ENCODE measurements at regions not wholly inside any gene's neighbourhood (a gene's known extent, or its start where the extent isn't known, plus 50 kb on each side); places are given as distances from the start of the nearest gene placed in this dataset.

DNA sequence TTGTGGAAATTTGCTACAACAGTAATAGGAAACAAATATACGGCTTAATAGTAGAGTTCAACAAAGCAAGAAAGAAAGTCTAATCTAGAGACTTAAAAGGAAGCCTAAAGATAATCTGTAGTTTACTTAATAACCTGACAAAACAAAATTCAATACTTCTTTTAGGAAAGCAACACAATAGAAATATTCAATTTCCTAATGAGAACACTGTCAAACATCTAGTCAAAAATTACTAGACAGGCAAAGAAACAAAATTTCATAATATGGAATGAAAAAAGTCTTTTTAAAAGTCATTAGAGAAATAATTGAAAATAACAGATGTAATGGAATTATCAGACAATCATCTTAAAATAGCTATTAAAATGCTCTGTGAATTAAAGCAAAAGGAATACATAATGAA is 692.5 kb upstream of the ADAMTS16 start:
- Histone ChIP-seq H2BK15ac (ENCODE audit: low read depth, low read length) (no peak overlapping the region), H4K20me1 (ENCODE audit: control insufficient read depth, insufficient read depth, insufficient read length) (no peaks in the 10 kb centered on the region), H2BK120ac (ENCODE audit: low read depth, low read length, poor library complexity, severe bottlenecking) (no peak overlapping the region), H3K14ac (ENCODE audit: insufficient read depth, low read length) (no peak overlapping the region), H2AFZ (ENCODE audit: low read length) (no peak overlapping the region), H2BK5ac (ENCODE audit: insufficient read length, low read length) (no peak overlapping the region), H3K18ac (ENCODE audit: insufficient read length, low read depth, low read length) (no peak overlapping the region), H3K4me2 (ENCODE audit: insufficient read depth, insufficient read length, low read length) (no peak overlapping the region), H3K79me2 (ENCODE audit: insufficient read depth, low read length) (no peaks in the 10 kb centered on the region), H2BK20ac (ENCODE audit: low read depth, low read length, poor library complexity, severe bottlenecking) (no peak overlapping the region), H3K56ac (ENCODE audit: insufficient read length, low read depth, low read length) (no peak overlapping the region), H2BK12ac (ENCODE audit: insufficient read length, low read depth, low read length) (no peak overlapping the region), H3K27me3 (ENCODE audit: insufficient read depth, low read length) (no peaks in the 10 kb centered on the region), H3K9me3 (ENCODE audit: control insufficient read depth, low read depth, low read length) (no peaks in the 10 kb centered on the region), H3K4ac (ENCODE audit: low read depth, low read length) (no peak overlapping the region), H3K9ac (ENCODE audit: extremely low read depth, insufficient read length, low read length) (no peak overlapping the region), H4K8ac (replicated peaks; ENCODE audit: insufficient read length, low read depth, low read length) (no peak overlapping the region), H3T11ph (ENCODE audit: low read length) (no peak overlapping the region), H3K23me2 (ENCODE audit: insufficient read length, low read depth, low read length, poor library complexity, severe bottlenecking) (no peaks in the 10 kb centered on the region), H4K91ac (ENCODE audit: insufficient read length, low read depth, low read length) (no peak overlapping the region), H2AK5ac (ENCODE audit: insufficient read length, low read length) (no peak overlapping the region), H3K4me1 (ENCODE audit: insufficient read depth, low read length) (no peaks in the 10 kb centered on the region), H3K27ac (ENCODE audit: insufficient read length, low read depth, low read length) (no peak overlapping the region), H4K5ac (ENCODE audit: insufficient read length, low read depth, low read length) (no peak overlapping the region), H3K23ac (ENCODE audit: insufficient read length, low read depth, low read length) (no peak overlapping the region), H3K79me1 (ENCODE audit: insufficient read depth, low read depth, low read length, poor library complexity, severe bottlenecking) (no peaks in the 10 kb centered on the region)
- H3K36me3 Mint-ChIP-seq (ENCODE audit: insufficient read depth in 1 of 3, low read depth in 3 of 3), result peaks cover 0 to 8% (median 2%) of the 10 kb centered on the region in 3 experiments; a peak in 3 of 7 replicates
- no peak for DNase-seq
- H3K4me1 Mint-ChIP-seq, result no peaks in the 10 kb centered on the region
- no CpG with 5 or more reads among the region's 1 CpG for whole genome bisulfite sequencing (ENCODE audit: extremely low coverage, insufficient read length, low lambda C conversion rate)
- H3K4me3 Mint-ChIP-seq, result no peak overlapping the region
- no peak overlapping the region for H3K27ac Mint-ChIP-seq
- H3K9me3 Mint-ChIP-seq, result peaks cover 11 to 14% of the 10 kb centered on the region in 2 experiments
- H3K27me3 Mint-ChIP-seq (ENCODE audit: low read depth), result no peaks in the 10 kb centered on the region; the same call in 1 of the 2 replicates
- TF ChIP-seq, protein P1, sequence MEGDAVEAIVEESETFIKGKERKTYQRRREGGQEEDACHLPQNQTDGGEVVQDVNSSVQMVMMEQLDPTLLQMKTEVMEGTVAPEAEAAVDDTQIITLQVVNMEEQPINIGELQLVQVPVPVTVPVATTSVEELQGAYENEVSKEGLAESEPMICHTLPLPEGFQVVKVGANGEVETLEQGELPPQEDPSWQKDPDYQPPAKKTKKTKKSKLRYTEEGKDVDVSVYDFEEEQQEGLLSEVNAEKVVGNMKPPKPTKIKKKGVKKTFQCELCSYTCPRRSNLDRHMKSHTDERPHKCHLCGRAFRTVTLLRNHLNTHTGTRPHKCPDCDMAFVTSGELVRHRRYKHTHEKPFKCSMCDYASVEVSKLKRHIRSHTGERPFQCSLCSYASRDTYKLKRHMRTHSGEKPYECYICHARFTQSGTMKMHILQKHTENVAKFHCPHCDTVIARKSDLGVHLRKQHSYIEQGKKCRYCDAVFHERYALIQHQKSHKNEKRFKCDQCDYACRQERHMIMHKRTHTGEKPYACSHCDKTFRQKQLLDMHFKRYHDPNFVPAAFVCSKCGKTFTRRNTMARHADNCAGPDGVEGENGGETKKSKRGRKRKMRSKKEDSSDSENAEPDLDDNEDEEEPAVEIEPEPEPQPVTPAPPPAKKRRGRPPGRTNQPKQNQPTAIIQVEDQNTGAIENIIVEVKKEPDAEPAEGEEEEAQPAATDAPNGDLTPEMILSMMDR (conservative IDR thresholded peaks at IDR 0.05), result no peak

Measured in H9 (cell line).